ENCODE measurements at regions not wholly inside any gene's neighbourhood (a gene's known extent, or its start where the extent isn't known, plus 50 kb on each side); places are given as distances from the start of the nearest gene placed in this dataset.

DNA sequence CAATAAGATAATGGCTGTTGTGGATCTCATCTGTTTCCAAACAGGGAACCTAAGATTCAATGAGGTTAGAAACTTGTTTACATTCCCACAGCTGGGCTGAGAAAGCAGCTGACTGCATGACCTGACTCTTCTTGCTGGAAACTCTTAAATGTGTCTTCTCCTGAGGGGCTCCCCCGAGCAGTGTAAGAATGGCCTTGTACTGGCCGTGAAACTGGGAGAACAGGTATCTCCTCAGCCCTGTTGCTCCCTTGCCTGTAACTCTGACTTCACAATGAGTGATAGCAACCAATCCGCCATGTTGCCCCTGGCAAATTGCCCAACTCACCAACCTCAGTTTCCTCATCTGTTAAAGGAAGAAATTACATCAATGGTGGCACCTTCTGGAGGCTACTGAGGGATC is 59.1 kb upstream of the CCL2 start:
- no peak overlapping the region for H3K4me3 ChIP-seq
- no peak for DNase-seq
- no peak overlapping the region for H3K9ac ChIP-seq (ENCODE audit: insufficient read depth in 1 of 2, low read length in 2 of 2)
- no peaks in the 10 kb centered on the region for H3K36me3 ChIP-seq (ENCODE audit: control insufficient read depth in 4 of 4, insufficient read depth in 4 of 4, low read length in 4 of 4)
- peaks cover 0 to 4% (median 0%) of the 10 kb centered on the region in 5 donors for H3K4me1 ChIP-seq (ENCODE audit: control insufficient read depth in 5 of 5, insufficient read depth in 5 of 5, low read length in 5 of 5)
- no peak for ATAC-seq (ENCODE audit: insufficient read depth, low FRiP score)
- H3K27me3 ChIP-seq (ENCODE audit: control insufficient read depth in 3 of 3, insufficient read depth in 3 of 3, low read length in 2 of 3): peaks cover 0 to 5% (median 2%) of the 10 kb centered on the region in 3 donors
- no peaks in the 10 kb centered on the region for H3K9me3 ChIP-seq (ENCODE audit: control insufficient read depth in 4 of 4, insufficient read depth in 3 of 4, low read length in 3 of 4)
- H3K27ac ChIP-seq (ENCODE audit: low read depth in 1 of 2, low read length in 1 of 2): no peak overlapping the region
- no peak for TF ChIP-seq CTCF (IDR thresholded peaks at IDR 0.05; ENCODE audit: control extremely low read depth, extremely low read depth)
- WGBS, 2 donors: 77 to 87% methylated on average over 3 of the region's 3 CpGs

GRCh38 chr17:34198519-34198918 is 56.6 kb upstream of the CCL2 start:
- TF ChIP-seq CTCF (IDR thresholded peaks at IDR 0.05; ENCODE audit: control extremely low read depth, extremely low read depth): no peak
- Histone ChIP-seq H3K4me1 (ENCODE audit: control insufficient read depth in 5 of 5, insufficient read depth in 5 of 5, low read length in 5 of 5) (peaks cover 0 to 4% (median 0%) of the 10 kb centered on the region in 5 donors), H3K4me3 (no peak overlapping the region), H3K9me3 (ENCODE audit: control insufficient read depth in 4 of 4, insufficient read depth in 3 of 4, low read length in 3 of 4) (peaks cover 0 to 3% (median 0%) of the 10 kb centered on the region in 4 donors), H3K36me3 (ENCODE audit: control insufficient read depth in 4 of 4, insufficient read depth in 4 of 4, low read length in 4 of 4) (no peaks in the 10 kb centered on the region), H3K27me3 (ENCODE audit: control insufficient read depth in 3 of 3, insufficient read depth in 3 of 3, low read length in 2 of 3) (peaks cover 0 to 5% (median 2%) of the 10 kb centered on the region in 3 donors), H3K9ac (ENCODE audit: insufficient read depth in 1 of 2, low read length in 2 of 2) (no peak overlapping the region), H3K27ac (ENCODE audit: low read depth in 1 of 2, low read length in 1 of 2) (no peak overlapping the region)
- WGBS, 2 donors: 34 to 66% methylated on average over 1 of the region's 1 CpG
- ATAC-seq (ENCODE audit: insufficient read depth, low FRiP score) (no peak), DNase-seq (no peak)

DNA sequence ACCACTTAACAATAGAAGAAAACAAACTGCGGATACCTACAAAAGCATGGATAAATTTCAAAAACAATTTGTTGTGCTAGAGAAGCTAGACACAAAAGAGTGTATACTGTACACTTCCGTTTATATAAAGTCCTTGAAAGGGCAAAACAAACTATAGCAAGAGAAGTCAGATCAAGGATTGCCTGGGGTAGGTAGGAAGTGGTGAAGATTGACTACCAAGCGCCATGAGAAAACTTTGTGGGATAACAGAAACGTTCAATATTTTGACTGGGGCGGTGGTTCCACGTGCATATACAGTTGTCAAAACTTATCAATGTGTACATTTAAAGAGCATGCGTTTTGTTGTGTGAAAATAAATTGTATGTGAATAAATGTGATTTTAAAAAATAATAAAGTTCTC is 55.6 kb upstream of the CCL2 start:
- Histone ChIP-seq H3K9ac (ENCODE audit: insufficient read depth in 1 of 2, low read length in 2 of 2) (no peak overlapping the region), H3K27me3 (ENCODE audit: control insufficient read depth in 3 of 3, insufficient read depth in 3 of 3, low read length in 2 of 3) (peaks cover 0 to 5% (median 2%) of the 10 kb centered on the region in 3 donors), H3K4me1 (ENCODE audit: control insufficient read depth in 5 of 5, insufficient read depth in 5 of 5, low read length in 5 of 5) (peaks cover 0 to 4% (median 0%) of the 10 kb centered on the region in 5 donors), H3K36me3 (ENCODE audit: control insufficient read depth in 4 of 4, insufficient read depth in 4 of 4, low read length in 4 of 4) (no peaks in the 10 kb centered on the region), H3K9me3 (ENCODE audit: control insufficient read depth in 4 of 4, insufficient read depth in 3 of 4, low read length in 3 of 4) (peaks cover 0 to 4% (median 0%) of the 10 kb centered on the region in 4 donors), H3K4me3 (no peak overlapping the region), H3K27ac (ENCODE audit: low read depth in 1 of 2, low read length in 1 of 2) (no peak overlapping the region)
- ATAC-seq (ENCODE audit: insufficient read depth, low FRiP score) (no peak), DNase-seq (no peak)
- TF ChIP-seq CTCF (IDR thresholded peaks at IDR 0.05; ENCODE audit: control extremely low read depth, extremely low read depth): no peak
- 27 to 28% methylated on average over 7 of the region's 7 CpGs for WGBS, 2 donors

GRCh38 chr17:34199932-34200534 is 55.1 kb upstream of the CCL2 start:
- peak; percentile 100 for TF ChIP-seq CTCF (IDR thresholded peaks at IDR 0.05; ENCODE audit: control extremely low read depth, extremely low read depth)
- peak; percentile 83 to 93 (median 91) for DNase-seq
- 10 to 17% methylated on average over 8 of the region's 8 CpGs for WGBS, 2 donors
- Histone ChIP-seq H3K9ac (ENCODE audit: insufficient read depth in 1 of 2, low read length in 2 of 2) (no peak overlapping the region), H3K9me3 (ENCODE audit: control insufficient read depth in 4 of 4, insufficient read depth in 3 of 4, low read length in 3 of 4) (peaks cover 0 to 4% (median 0%) of the 10 kb centered on the region in 4 donors), H3K36me3 (ENCODE audit: control insufficient read depth in 4 of 4, insufficient read depth in 4 of 4, low read length in 4 of 4) (no peaks in the 10 kb centered on the region), H3K4me3 (no peak overlapping the region), H3K27me3 (ENCODE audit: control insufficient read depth in 3 of 3, insufficient read depth in 3 of 3, low read length in 2 of 3) (peaks cover 0 to 5% (median 0%) of the 10 kb centered on the region in 3 donors), H3K4me1 (ENCODE audit: control insufficient read depth in 5 of 5, insufficient read depth in 5 of 5, low read length in 5 of 5) (peaks cover 0 to 4% (median 0%) of the 10 kb centered on the region in 5 donors), H3K27ac (ENCODE audit: low read depth in 1 of 2, low read length in 1 of 2) (no peak overlapping the region)
- ATAC-seq (ENCODE audit: insufficient read depth, low FRiP score): peak; percentile 96

Measured in lung (tissue), 11 donors.